Stimulated activated CD8-positive, alpha-beta memory T cell treated with anti-CD3 and anti-CD28 coated beads, Interleukin-12 subunit alpha, Interleukin-12 subunit beta, amount 100 ng/mL, for 4 hours (primary cell): ENCODE measurements at regions not wholly inside any gene's neighbourhood (a gene's known extent, or its start where the extent isn't known, plus 50 kb on each side); places are given as distances from the start of the nearest gene placed in this dataset.
"Not testable (repeated sequence)": the region's sequence is repeated elsewhere in the genome, so short reads cannot be mapped to it uniquely, and the experiment has no call there.

Experiments
- DNase-seq: peaks from one replicate; pipeline ENCODE4 v3.0.0-alpha.2; 2020; ENCODE audit warnings: low read depth

DNA sequence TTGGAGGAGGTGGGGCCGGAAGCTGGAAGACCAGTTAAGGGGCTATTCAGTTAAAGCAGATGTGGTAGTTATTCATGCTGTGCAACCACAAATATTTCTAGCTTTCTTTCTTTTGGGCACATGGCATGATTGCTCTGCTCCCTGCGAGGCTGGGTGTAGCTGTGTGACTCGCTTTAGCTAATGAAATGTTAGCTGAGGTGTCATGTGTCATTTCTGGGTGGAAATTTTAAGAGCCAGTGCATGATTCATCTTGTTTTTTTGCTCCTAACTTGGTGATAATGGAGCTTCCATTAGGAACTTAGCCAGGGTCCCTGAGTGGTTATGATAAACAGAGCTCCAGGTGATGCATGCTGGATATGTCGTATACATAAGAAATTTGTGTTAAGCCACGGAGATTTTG is 300.6 kb downstream of the SATB1 start:
- no peak for DNase-seq

DNA sequence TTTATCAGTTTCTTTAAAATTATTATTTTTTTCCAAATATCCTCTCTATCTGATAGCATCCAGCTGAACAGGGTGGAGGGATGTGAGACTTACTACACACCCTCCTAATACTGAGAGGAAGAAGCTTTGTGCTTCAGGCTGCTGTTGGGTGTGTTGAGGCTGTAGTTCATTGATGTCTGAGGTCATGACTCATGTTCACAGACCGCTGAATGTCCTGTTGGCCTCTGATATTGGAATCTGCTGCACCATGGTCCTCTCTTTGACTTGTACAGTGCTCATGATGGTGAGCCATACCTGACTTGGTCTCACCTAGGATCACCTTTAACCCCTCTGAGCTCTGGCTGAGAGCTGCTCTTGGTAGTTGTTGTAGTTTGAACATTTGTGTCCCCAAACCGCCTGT is 302.9 kb downstream of the SATB1 start:
- no peak for DNase-seq

DNA sequence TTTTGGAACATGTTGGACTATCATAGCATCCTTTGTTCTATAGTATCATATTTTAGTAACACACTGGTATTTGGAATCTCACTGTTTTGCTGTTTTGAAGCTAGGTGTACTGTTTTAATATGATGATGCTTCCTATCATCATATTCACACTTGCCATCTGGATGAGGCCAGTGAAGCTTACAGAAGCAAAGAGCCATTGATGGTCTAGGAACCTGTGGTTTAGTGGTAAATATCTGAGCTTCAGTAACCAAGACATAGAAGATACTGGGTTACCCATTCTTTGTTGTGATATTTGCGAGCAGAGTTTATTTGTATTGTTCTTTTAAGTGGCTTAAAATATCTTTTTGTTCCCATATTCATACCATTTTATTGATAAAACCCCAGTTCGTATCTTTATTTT is 304.1 kb downstream of the SATB1 start:
- DNase-seq, result no peak

DNA sequence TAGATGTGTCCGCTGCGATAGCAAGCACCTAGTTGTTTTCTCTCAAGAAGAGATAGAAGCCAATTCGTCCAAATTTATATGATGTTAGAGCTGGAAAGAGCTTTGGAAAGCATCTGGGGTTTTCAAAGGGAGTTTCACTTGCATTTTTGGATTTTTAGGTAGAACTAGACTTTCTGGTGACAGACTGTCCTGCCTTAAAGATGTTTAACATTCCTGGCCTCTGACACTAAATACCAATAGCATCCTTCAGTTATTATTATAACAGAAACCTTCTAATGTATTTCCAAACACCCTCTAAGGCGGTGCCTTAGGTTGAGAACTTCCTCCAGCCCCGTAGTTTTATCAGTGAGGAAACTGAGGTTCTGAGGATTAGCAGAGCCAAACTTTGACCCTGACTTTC is 305.3 kb downstream of the SATB1 start:
- DNase-seq, result no peak

DNA sequence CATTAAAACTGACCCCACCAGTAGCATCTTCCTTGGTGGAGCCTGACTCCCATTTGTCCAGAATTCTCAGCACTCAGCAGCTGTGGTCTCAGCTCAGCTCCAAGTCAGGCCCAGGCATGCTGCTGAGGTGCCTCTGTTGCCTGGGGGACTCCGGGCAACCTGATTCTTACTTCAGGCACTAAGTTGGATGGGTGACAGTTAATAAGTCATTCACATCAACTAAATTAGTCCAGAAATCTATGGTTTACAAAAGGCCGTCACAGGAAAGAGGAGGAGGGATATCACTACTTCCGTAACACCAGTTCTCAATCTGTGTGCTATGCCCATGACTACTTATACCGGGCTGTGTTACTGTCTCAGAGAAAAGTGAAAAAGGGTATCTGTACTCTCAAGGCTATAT is 310.2 kb downstream of the SATB1 start:
- no peak for DNase-seq

DNA sequence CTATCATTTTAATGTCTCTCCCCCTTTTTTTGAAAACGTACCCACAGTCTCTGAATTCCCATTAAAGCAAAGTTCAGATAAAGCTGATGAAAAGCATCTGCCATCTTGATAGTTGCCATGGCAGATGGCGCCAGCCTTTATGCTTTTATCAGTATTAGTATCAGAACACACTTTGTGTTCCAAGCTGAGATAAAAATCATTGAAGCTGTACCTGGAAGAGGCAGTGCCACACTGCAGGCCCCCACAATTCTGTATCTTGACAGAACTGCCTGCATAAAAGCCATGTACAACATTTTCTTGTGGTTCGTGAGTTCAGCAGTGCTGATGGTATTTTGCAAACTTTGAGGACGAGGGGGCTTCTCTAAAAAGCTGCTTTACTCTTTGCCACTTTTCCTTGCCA is 311.7 kb downstream of the SATB1 start:
- no peak for DNase-seq

DNA sequence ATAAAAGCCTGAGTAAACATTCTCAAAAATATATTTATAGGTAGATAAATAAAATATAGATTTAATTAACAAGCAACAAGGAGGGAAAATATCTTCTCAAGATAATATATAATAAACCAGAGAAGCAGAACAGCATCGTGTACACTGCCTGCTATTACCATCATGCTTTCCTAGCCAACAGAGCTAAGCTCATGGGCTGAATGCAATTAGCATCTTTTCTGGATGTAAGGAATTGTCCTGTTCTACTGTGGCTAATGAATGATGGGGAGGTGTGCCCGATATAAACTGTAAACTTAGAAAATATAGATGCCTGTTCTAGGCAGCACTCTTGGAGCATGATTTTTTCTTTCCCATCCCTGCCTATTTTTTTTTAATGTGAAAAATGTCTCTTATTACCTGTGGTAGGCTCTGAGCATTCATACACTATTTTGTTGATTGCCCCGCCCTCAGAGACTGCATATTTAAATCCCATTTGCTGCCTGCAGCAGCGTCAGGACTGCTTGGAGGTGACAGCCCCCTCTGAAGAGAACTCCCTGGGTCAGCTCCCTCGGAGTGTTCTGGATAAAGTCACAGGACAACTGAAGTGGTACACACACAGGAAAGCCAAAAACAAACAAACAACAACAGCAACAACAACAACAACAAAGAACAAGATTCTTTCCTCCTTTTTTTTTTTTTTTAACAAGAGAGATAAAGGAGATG is 312.3 kb downstream of the SATB1 start:
- DNase-seq, result no peak

DNA sequence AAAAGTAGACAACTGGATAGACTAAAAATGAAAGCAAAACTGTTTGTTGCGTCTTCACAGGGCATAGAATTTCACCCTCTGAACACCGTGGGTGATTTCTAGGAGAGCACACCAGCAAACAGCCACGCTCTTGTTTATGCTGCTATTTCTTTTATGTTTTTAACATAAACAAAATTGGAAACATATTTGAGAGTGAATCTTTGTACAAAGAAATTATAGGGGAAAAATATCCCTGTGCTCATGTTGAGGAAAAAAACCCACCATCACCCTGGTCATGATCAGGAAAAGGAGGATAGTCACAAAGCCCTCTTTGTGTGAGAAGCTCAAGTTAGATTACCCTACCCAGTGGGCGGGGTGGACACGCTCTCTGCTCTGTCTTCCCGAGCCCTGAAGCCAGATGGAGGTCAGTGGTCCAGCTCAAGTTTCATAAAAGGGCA is 313.3 kb downstream of the SATB1 start:
- no peak for DNase-seq

DNA sequence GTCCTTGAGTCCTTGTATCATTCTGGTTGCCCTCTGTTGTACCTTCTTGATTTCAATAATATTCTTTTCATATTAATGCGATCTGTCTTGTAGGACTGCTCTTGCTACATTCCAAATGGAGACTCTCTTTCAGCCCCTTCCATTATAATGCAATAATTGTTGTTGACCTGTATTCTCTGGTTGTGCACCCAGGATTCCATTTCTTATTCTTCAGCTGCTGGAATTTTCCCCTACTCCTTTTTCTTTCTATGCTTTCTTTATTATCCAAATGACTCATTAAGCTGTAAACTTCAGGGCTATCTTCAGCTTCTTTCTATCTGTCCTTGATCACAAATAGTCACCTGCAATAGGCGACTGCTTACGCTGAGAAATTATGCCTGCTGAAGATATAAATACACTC is 321.5 kb downstream of the SATB1 start:
- DNase-seq, result no peak

DNA sequence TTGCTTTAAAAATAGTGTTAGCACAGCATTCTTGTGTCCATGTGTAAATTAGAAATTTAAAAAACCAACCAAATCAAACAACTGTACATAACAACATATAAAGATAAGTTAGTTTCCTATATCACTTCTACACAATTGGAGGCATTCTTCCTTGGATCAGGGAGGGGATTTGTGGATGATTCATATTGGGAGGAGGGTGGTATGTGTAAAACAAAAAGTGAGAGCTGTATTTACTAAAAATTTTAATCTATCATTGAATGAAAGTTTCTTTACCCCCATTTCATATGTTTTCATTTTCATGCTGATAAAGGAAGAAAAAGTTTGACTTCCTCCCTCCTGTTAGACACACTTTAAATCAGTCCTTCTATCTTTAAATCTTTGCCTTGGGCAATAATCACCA is 325.0 kb downstream of the SATB1 start:
- DNase-seq, result no peak

DNA sequence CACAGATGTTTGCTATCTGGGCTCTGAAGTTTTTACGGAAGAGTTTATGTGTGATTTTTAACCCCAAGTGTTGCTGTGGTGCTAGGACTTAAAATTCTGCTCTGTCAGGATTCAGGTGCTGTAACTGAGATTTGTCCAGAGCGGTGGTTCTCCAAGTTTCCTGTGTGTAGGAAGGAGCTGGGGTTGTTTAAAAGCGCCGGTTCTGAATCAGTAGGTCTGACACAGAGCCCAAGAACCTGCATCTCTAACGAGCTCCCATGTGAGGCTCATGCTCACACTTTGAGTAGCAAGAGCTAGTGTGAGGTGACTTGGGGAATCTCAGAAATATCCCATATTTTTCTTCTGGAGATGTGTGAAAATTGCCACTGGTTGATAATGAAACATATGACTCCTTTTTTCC is 325.5 kb downstream of the SATB1 start:
- no peak for DNase-seq

DNA sequence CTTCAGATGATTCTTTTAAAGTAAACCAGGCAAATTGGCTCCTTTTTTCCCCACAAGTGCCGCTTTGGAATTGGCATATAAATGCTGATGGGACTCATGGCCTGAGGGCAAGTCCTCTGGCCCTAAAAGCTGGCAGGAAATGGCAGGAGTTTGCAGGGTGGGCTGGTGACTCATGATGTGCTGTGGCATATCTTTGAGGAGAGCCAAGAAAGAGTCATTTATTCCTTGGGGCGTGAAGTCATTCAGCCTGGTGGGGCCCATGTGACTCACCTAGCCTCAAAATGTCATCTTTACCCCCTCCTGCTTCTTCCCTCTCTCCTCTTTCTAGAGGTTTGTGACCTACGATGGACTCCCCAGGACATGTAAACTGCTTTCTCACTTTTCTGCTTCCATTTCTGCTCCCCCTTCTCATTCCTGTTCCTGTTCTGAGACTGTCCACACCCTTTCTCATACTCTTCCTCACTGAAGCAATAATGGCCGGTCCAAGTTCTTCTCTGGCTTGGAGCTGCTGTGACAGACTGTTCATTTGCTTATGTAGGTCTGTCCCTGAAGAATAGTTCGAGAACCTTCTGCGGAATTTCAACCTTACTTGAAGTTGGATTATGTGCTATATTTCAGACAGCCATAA is 326.1 kb downstream of the SATB1 start:
- no peak for DNase-seq

DNA sequence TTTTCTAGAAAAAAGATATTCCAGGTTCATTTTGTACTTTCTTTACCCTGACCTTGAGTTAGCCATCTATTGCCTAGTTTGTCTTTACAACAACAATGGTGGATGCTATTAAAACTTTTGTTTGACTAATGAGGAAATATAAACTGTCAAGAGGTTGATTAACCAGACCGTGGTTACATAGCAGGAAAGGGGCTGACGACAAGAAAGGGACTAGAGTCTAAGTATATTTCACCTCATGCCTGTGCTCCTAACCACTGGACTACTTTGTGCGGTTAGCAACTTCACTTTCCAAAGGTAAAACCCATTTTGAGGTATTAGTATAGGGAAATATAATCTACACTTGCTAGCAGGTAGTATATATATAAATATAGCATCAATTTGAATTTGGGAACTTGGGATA is 327.1 kb downstream of the SATB1 start:
- DNase-seq, result no peak

DNA sequence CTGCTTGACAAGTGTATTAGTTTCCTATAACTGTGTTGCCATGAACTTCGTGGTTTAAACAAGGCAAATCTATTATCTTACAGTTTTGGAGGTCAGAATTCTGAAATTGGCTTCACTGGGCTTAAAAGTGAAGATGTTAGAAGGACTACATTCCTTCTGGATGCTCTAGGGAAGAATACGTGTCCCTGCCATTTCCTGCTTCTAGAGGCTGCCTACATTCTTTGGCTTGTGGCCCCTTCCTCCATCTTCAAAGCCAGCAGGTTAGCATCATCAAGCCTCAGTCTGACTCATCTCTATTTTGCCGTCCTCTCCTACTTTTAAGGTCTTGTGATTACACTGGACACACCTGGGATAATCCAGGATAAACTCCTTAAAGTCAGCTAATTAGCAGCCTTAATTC is 327.7 kb downstream of the SATB1 start:
- DNase-seq, result no peak

DNA sequence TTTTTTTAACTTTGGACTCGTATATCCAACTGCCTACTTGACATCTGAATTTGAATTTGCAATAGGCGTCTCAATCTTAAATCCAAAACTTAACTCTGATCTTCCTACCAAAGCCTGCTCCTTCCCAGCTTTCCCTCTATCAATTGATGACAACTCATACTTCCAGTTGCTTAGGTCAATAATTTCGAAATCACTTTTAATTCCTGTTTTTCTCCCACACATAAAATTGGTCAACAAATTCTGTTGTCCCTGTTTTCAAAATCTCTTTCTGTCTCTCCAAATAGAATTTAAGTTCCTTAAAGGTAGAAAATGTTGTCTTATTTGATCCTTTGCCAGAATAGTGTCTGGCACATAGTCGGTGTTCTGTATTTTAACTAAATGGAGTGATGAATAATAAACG is 332.4 kb downstream of the SATB1 start:
- no peak for DNase-seq

DNA sequence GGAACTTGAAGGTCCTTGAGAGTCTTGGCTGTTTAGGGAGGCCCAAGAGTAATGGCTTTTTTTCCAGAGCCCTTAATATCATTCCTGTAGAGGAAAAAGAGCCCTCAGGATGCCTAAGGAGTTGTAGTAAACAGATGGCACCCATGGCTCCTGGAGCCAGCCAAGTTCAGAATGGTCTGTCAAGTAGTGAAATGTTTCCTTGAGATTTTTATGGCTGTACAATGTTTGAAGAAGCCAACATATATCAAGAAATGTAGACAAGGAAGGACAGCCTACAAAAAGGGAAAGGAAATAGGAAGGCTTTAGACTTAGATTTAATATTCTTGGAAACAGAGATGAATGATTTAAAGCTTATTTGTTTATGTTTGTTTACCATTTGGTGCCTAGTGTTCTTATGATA is 334.8 kb downstream of the SATB1 start:
- DNase-seq, result no peak

DNA sequence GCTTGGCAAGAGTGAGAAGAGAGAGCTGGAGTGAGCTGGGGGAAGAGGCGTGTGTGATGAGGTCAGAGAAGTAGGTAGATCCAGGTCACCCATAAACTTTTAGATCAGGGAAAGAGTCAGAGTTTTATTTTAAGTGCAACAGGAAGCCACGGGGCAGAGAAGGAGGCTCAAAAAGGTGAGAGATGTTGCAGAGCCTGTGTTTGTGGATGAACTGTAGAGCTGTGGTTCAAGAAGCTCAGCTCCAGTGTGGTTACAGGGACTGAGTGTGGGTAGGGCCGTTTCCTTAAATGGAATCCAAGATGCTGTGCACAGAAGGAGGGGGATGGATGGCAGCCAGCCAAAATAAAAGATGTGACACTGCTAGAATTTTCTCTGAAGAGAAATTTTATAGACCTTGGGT is 337.2 kb downstream of the SATB1 start:
- no peak for DNase-seq

DNA sequence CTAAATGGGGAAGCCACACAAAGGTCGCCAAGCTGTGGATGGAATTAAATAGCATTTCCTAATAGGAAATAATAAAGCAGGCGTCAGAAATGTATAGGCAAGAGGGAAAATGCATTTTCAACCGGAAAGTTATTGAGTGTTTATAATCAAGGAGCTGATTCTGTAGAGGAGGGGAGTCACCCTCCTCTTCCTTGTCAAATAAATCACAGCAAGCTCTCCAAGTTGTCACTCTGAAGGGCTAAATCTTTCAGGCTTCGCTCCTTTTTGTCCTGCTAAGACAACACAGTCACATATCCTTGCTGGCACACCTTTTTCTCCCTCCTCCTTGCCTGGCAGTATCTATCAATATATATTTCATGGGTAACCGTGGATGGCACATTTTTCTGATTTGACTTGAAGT is 338.4 kb downstream of the SATB1 start:
- no peak for DNase-seq

DNA sequence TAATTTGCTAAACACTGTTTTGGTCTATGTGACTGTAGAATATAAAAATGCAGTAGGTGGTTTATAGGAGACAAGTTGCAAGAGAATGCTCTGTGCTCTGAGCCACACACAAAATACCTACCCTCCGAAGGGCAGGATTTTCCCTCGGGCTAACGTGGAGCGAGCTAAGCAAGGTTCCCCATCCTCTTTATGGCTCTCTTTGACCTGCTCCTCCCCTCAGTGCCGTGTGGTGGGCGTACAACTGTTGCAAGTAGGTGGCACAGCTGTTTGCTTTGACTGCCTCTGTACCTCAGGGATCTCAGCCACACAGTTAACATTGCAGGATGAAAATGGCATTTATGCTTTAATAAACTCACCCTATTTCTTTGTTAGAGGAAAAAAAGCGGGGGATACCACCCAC is 339.1 kb downstream of the SATB1 start:
- no peak for DNase-seq

DNA sequence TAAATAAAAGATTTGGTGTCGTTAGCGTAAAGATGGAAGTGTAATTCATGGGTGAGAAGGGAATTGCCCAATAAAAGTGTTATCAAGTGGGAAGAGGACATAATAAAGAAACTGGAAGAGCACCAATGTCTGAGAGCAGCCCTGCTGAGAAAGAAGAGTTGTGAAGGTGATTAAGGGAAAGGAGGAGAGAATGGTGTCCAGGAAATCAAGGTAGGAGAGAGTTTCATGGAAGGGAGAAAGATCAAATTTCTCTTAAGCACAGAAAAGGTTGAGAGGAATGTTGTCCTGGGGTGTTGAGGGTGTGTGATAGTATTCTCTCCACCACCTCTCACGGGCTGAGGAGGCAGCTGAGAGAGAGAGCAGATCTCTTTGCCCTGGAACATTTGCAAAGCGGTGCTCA is 339.7 kb downstream of the SATB1 start:
- no peak for DNase-seq

DNA sequence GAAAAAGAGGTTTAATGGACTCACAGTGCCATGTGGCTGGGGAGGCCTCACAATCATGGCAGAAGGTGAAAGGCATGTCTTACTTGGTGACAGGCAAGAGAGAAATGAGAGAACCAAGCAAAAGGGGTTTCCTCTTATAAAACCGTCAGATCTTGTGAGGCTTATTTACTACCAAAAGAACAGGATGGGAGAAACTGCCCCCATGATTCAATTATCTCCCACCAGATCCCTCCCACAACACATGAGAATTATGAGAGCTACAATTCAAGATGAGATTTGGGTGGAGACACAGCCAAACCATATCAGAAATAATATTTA is 340.8 kb upstream of the TBC1D5 start:
- DNase-seq, result not testable (repeated sequence)

DNA sequence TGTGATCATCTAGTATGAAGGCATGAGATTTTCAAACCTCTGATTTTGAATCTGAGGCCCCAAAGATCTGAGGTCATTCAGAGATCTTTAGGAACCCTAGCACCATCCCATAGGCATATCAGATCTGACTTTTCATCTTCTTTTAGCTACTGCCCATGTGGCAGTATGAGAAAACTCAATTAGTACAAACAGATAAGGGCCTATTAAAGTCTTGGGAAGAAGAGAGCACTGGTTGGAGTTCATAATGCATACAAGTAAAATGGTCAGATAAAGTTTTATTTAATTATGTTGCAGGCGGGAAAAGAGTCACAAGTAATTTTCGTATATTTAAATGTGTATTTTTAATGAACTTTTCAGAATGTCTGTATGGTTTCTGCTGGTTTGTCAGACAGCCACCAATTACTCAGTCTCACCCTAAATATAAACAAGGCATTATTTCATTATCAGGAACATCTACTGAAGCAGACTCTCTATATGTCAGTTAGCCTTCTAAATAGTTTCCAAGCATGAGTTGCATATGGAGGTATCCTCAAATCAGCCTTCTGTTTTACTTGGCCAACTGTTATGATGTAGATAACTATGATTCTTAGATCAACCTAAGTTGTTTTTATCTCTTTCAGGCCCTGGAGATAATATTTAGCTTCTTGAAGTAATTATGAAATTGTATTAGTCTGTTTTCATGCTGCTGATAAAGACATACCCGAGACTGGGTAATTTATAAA is 340.3 kb upstream of the TBC1D5 start:
- DNase-seq, result no peak

DNA sequence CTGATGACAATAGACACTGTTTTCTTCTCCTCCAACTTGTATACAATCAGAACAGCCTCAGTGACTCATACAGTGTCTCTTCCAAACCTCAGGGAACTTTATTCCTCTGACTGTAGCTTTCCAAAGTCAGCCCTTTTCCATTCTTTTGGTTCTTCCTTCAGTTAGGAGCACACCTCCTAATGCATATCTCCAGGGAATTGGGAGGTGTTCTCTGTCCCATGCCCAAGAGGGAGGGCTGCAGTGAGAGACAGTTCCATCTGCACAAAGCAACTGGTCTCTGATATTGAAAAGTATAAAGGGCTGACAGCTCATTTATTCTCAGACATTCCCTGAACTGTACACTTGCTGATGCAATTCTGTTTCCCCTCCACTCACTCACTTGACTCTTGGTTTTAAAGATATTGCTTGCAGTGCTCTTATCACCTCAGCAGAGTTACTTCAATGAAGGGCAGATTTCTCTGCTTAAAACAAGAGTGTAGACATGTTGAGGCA is 337.8 kb upstream of the TBC1D5 start:
- DNase-seq, result no peak

DNA sequence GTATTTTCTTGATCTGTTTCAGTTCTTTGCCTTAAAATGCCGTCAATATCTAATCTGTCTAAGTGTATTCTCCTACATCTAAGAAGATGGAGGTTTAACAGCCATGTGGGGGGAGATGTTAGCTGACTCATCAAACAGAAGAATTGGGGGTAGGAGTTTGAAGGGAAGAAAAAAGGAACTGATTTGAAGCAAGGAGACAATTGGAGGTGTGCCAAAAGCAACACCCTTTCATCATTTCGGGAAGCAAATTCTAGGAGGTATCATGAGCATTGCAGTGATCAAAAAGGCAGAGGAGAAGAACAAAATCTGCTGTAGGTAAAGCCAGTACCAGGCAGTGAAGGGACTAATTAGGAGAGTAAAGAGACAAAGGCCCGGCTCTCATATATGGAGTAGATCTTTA is 337.3 kb upstream of the TBC1D5 start:
- no peak for DNase-seq
